GM06990 (cell line): ENCODE measurements at regions not wholly inside any gene's neighbourhood (a gene's known extent, or its start where the extent isn't known, plus 50 kb on each side); places are given as distances from the start of the nearest gene placed in this dataset.

Experiments used
- DNase-seq: peaks from one replicate; pipeline ENCODE4 v3.0.0-alpha.2; 2011; ENCODE audit not compliant: insufficient read length; ENCODE audit errors: extremely low read depth
- H3K27me3 ChIP-seq: replicated peaks from 2 replicates; pipeline ENCODE4 v1.6.0; 2011; ENCODE audit warnings: low read length; ENCODE audit not compliant: control insufficient read depth, insufficient read depth
- H3K36me3 ChIP-seq: 2 replicates; pipeline ENCODE4 v1.5.1; 2011; ENCODE audit warnings: low read length; ENCODE audit not compliant: control insufficient read depth, insufficient read depth
- H3K4me3 ChIP-seq: replicated peaks from 2 replicates; pipeline ENCODE4 v1.5.1; 2011; ENCODE audit warnings: low read depth, mild to moderate bottlenecking, control low read depth, low read length
- CTCF ChIP-seq: IDR thresholded peaks from 2 replicates; pipeline ENCODE4 v1.5.1; 2011; ENCODE audit warnings: low read length, control low read depth, mild to moderate bottlenecking, inconsistent platforms; ENCODE audit not compliant: insufficient read depth, poor library complexity, severe bottlenecking

- H3K4me3 ChIP-seq = no peak overlapping the region
- no peak for DNase-seq
- TF ChIP-seq CTCF = no peak
- no peaks in the 10 kb centered on the region for H3K27me3 ChIP-seq
- H3K36me3 ChIP-seq = no peaks in the 10 kb centered on the region
These were observed 580.6 kb upstream of the TBX3 start for GRCh38 chr12:115264605-115265004.

DNA sequence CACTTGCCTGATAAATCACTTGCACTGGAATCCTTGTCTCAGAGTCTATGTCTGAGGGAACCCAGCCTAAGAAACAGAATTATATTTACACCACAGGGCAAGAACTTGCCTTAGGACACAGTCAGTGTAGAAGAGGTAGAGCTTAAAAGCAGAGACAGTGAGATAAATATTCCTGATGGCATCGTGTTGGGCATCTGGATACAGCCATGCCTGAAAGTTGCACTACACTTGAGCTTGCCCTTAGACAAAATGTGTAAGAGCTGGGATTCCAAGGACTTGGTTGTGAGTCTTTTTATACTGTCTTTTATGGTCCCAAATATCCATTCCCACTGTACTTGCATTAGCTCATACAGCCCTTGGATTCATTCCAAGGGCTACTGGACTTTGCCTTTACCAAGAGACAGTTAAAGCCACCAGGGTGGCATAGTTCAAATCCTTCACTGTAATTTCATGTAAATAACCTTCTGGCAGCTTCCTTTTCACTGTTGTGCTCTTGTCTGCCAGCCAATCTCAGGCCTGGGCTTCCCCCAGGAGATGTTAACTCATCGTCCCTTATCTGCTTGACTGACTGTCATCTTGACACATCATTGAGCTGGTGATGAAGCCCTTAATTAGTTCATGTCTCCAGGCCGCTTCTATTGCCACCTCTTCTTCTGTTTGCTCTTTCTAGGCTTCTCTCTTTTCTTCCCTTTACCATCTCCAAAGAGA lies 577.9 kb upstream of the TBX3 start:
- H3K4me3 ChIP-seq = no peak overlapping the region
- no peak for TF ChIP-seq CTCF
- H3K36me3 ChIP-seq = no peaks in the 10 kb centered on the region
- DNase-seq = no peak
- no peaks in the 10 kb centered on the region for H3K27me3 ChIP-seq

DNA sequence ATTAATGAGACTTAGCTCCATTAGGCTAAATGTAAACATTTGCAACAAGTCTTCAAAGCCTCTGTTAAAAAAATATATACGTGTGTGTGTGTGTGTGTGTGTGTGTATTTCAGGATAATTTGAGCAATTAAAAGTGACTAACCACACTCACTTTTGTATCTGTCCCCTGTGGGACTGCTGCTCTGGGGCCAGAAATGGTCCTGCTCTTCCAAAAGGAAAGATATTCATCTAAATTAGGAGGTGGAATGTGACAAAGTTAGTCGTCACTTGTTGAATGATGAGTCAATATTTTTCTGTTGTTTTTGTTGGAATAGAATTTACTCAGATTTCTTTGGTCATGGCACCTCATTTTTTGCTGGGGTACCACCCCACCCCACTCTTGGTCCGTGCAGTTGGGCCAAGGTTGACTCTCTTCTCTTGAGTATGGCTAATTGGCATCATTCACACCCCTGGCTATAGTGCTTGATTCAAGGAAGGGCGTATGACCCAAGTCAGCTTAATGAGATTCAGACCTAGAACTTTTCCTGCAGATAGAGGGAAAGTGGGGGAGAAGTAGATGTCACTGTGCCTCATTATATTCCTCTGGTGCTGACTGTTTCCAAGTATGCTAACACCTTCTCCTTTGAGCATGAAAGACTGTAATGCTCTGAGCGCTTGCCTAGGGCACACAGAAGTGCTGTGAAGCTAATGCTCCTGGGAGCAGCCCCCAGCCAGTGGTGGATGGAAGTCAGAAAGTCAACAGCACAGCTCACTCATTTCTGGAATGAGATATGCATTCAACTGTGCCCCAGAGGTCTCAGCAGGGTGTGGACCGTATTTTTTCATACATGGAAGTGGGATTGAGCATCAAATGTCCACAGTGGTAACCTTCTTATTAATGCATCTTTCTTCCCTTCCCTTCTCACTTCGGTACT lies 577.0 kb upstream of the TBX3 start:
- Histone ChIP-seq H3K27me3 (no peaks in the 10 kb centered on the region), H3K4me3 (no peak overlapping the region), H3K36me3 (no peaks in the 10 kb centered on the region)
- no peak for TF ChIP-seq CTCF
- DNase-seq = no peak

GRCh38 chr12:115259968-115260747 lies 576.2 kb upstream of the TBX3 start:
- DNase-seq = no peak
- Histone ChIP-seq H3K27me3 (no peaks in the 10 kb centered on the region), H3K4me3 (no peak overlapping the region), H3K36me3 (no peaks in the 10 kb centered on the region)
- no peak for TF ChIP-seq CTCF

GRCh38 chr12:115257791-115258190 lies 573.8 kb upstream of the TBX3 start:
- H3K27me3 ChIP-seq = no peaks in the 10 kb centered on the region
- TF ChIP-seq CTCF = no peak

More at GRCh38 chr12:115257791-115258190, 573.8 kb upstream of the TBX3 start:
- Histone ChIP-seq H3K4me3 (no peak overlapping the region), H3K36me3 (no peaks in the 10 kb centered on the region)
- DNase-seq = no peak
